GM12875 (cell line): ENCODE measurements at regions not wholly inside any gene's neighbourhood (a gene's known extent, or its start where the extent isn't known, plus 50 kb on each side); places are given as distances from the start of the nearest gene placed in this dataset.
"Not testable (repeated sequence)": the region's sequence is repeated elsewhere in the genome, so short reads cannot be mapped to it uniquely, and the experiment has no call there.

ENCODE experiments used
- H3K4me3 ChIP-seq: one replicate; pipeline ENCODE4 v1.5.1; 2011; ENCODE audit warnings: low read depth, low read length, control low read depth
- CTCF ChIP-seq: IDR thresholded peaks from 2 replicates; pipeline ENCODE4 v1.5.1; 2011; ENCODE audit warnings: low read depth, mild to moderate bottlenecking, control low read depth, inconsistent platforms, low read length, moderate library complexity, borderline replicate concordance; ENCODE audit not compliant: insufficient read depth

- TF ChIP-seq CTCF, result no peak
- no peak overlapping the region for H3K4me3 ChIP-seq
Observed at GRCh38 chr14:53840444-53840843, 116.2 kb downstream of the BMP4 start.

DNA sequence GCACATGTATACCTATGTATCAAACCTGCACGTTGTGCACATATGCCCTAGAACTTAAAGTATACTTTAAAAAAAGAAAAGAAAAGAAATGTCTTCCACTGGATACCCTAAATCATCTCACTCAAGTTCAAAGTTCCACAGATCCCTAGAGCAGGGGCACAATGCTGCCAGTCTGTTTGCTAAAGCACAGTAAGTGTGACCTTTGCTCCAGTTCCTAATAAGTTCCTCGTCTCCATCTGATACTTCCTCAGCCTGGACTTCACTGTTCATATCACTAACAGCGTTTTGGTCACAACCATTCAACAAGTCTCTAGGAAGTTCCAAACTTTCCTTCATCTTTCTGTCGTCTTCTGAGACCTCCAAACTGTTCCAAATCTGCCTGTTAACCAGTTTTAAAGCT is 118.3 kb downstream of the BMP4 start:
- H3K4me3 ChIP-seq, result no peak overlapping the region
- TF ChIP-seq CTCF, result no peak

GRCh38 chr14:53837656-53838055 is 119.0 kb downstream of the BMP4 start:
- not testable (repeated sequence) for H3K4me3 ChIP-seq

DNA sequence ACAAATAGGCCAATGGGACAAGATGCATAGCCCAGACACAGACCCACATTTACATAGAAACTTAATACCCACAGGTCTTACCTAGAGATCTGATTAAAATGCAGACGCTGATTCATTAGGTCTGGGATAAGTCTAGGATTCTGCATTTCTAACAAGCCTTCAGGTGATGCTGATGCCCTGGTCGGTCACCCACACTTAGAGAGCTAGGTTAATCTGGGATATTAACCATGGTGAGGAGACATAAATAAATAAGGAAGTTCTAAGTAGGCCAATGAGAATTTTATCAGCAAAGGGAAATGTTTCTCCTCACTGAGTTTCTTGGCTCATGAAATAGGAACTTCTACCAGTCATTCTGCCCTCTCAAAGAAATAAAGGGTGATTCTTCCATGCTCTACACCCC is 120.1 kb downstream of the BMP4 start:
- no peak overlapping the region for H3K4me3 ChIP-seq
- no peak for TF ChIP-seq CTCF

DNA sequence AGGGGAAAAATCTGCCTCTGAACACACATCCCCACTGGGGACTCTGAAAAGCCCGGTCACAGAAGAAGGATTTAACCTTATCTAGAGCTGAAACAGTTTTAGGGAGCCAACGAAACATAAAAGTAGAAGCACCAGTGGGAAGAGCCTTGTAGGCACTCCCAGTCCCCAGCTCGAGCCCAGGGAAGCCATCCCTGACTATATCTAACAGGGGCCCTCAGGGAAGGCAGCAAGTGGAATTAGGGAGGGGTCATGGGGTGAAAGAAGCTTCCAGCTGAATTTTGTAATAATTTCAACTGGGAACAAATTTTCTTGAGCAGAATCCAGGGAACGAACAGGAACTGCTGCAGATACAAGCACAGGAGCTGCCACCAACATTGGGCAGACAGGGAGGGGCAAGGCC is 127.8 kb downstream of the BMP4 start:
- no peak overlapping the region for H3K4me3 ChIP-seq
- no peak for TF ChIP-seq CTCF

- H3K4me3 ChIP-seq, result no peak overlapping the region
- TF ChIP-seq CTCF, result no peak
Observed at GRCh38 chr14:53824061-53824460, 132.6 kb downstream of the BMP4 start.

- TF ChIP-seq CTCF, result no peak
- no peak overlapping the region for H3K4me3 ChIP-seq
Observed at GRCh38 chr14:53814392-53814791, 142.2 kb downstream of the BMP4 start.

DNA sequence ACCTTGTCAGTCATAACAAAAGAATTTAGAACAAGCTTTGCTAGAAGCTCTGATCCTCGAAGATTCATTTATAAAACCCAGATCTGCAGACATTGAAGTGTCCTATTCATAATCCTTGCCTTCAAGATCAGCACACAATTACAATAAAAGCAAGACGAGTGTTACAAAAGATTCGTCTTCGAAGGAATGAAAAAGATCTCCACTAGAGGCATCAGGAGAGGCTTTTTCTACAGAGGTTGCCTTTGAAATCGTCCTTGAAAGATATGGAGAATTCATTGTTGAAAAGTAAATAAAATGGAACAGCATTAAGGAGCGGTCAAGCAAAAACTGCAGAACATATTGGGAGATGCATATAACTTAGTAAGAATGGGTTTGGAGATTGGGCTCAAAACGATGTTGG is 146.4 kb downstream of the BMP4 start:
- no peak overlapping the region for H3K4me3 ChIP-seq
- no peak for TF ChIP-seq CTCF
